GM19395 (cell line): ENCODE measurements at regions not wholly inside any gene's neighbourhood (a gene's known extent, or its start where the extent isn't known, plus 50 kb on each side); places are given as distances from the start of the nearest gene placed in this dataset.

Experiments used
- ATAC-seq: cut with Tn5 transposase; IDR thresholded peaks from one replicate; pipeline ENCODE4 v1.9.1; 2021; ENCODE audit warnings: mild to moderate bottlenecking, moderate library complexity; ENCODE audit not compliant: unreplicated experiment

DNA sequence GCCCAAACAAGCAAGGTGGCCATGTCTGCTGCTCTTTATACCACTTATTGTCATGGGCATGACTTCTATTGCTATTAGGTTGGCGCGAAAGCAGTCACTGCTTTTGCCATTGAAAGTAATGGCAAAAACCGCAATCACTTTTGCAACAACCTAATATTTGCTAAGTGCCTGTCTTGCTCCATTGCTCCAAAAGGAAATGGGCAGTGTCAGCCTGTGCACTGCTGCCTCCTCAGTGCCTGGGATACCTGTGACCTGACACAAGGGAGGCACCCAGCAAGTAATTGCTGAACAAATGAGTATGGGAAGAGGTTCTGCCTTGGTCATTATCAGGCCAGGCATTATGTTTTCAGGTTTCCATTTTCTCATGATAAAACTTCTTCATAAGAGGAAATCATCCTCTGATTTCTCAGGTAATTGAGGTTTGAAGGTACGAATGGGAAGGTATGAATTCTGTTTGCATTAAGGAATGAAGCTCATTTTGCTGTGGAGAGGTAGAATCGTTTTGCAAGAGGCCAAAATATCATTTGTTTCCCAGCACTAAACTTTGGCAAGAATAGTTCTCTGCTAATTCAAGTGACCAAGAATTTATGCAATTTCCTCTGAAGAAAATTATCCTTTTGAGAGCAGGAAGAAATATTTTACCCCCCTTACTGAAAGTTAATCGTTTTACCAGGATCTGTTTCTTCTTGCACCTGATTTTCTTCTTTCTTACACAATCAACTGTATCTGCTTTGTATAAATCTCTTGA lies 128.4 kb upstream of the SPRY2 start:
- no peak for ATAC-seq

DNA sequence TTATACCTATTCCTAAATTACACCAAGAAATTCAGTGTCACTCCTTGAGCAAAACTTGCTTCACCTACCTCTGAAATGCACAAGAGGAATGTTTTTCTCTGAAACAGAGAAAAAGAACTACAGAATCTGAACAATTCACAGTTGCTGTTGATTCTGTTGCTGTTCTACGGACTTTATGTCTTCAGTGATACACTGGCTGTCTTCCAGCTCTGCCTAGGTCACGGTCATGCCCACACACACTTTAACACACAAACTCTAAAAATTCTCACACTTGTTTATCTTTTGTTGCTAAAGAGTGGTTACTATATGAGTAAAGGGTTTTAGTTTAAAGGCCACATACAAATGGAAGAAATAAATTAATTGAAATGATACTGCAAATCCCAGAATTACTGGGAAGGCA lies 124.4 kb upstream of the SPRY2 start:
- no peak for ATAC-seq

DNA sequence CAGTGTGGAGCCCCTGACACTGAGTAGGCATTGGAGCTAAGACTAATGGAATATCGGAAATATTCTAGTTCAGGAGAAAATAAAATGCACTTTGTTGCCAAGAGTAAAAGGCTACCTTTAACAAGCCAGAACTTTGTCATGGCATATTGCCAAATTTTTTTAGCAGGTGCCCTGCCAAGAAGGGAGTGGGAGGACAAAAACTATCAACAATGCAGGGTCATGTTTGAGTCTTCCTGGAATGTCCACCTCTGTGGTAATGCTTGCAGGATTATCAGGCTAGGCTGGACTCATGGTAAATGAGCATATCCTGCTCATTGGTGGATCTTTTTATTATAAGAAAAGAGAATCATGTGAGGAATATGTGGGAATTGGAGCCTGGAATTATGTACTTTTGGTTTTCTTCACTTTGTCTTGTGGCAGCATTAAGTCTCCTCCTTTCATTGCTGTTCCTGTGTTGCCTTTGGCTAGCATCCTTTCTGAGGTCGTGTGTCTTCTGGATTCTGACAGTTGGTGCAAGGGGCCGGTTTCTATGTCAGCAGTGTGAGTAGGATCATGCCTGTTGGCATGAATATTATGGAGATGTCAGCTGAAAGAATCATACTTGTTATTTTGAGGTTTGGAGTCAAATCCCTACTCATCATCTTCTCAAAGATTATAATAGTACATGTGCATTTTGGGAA lies 122.9 kb upstream of the SPRY2 start:
- no peak for ATAC-seq

DNA sequence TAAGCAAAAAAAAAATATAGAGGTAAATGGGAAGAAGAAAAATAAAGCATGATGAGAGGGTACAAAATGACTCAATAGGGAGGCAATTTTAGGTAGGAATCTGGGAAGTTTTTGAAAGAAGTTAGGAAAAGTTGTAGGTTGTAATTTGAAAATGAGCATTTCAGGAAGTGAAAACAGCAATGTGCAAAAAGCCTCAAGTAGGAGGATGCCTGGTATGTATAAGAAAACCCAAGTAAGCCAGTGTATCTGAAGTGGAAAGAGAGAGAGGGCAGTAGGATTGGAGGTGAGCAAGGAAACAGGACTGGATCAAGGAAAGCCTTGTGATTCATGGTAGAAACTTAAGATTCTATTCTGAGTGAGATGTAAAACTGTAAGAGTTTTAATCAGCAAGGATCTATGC lies 121.6 kb upstream of the SPRY2 start:
- peak; percentile 63 for ATAC-seq

DNA sequence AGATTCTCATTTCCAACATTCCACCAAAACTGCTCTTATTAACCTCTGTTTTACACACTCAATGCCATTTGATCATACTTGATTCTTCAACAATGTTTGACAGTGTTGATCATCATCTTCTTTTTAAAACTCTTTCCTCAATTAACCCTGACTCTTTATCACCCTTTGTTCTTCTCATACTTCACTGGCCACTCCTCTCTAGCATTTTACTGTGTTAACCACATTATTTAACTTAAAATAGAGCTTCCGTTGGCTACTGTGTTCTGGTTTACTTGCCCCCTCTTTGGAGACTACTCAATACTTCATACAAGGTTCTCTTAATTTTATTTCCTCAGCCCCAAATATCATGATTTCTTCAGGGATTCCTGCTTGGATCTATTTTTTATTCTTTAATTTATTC lies 121.1 kb upstream of the SPRY2 start:
- peak; percentile 33 for ATAC-seq

DNA sequence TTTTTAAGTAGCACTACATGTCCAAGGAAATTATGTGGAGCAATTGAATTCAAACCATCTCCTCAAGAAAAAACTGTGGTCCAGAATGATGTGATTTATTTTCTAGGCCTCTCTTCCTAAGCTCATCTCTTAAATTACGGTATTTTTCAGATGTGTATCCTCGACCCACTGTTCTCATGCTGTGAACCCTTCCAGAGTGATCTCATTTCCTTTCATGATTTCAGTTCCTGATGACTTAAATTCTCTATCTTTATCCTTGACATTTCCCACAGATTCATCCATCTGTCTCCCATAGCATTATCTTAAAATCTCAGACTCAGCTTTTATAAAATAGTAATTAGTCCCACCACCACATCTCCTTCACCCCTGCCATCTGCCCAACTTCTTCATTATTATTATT lies 117.6 kb upstream of the SPRY2 start:
- no peak for ATAC-seq

DNA sequence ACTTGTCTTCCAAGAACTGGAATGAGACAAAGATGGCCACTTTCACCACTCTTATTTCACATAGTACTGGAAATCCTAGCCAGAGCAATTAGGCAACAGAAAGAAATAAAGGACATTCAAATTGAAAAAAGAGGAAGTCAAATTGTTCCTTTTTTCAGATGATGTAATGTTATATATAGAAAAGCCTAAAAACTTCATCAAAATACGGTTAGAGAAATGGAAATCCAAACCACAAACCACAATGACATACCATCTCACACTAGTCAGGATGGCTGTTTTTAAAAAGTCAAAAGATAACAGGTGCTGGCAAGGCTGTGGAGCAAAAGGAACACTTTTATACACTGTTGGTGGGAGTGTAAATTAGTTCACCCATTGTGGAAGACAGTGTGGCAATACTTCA lies 113.3 kb upstream of the SPRY2 start:
- ATAC-seq: peak; percentile 95

DNA sequence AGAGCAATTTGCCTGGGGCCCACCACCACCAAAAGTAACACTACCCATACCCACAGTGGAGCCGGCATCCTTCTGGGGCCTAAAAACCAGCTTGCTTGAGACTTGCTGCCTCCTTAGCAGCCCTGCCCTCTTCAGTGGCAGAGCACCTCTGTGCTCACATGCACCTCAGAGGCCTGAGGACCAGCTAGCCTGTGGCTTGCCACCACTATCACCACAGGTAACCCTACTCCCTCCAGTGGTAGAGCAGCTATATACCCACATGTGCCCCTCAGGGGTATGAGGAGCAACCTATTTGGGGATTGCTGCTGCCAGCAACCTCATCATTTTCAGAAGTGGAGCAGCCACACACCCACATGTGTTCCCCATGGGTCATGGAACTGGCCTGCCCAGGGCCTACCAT lies 111.4 kb upstream of the SPRY2 start:
- no peak for ATAC-seq

DNA sequence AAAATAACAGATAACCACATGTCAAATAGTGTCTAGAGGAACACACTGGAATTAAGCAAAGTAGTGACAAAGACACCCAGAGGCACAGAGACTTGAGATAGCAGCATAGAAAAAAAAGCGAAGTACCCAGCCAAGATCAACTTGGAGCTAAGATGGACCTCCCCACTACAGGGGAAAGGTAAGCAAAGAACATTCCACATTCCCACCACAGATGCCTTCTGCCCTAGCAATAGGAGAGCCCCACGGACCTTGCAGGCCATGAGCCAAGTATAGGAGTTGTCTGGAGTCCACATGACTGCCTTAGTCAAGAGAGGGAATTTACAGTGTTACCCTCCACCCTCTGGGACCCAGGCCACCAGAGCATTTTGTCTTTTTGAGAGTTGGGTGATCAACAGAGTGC lies 110.7 kb upstream of the SPRY2 start:
- ATAC-seq: no peak

DNA sequence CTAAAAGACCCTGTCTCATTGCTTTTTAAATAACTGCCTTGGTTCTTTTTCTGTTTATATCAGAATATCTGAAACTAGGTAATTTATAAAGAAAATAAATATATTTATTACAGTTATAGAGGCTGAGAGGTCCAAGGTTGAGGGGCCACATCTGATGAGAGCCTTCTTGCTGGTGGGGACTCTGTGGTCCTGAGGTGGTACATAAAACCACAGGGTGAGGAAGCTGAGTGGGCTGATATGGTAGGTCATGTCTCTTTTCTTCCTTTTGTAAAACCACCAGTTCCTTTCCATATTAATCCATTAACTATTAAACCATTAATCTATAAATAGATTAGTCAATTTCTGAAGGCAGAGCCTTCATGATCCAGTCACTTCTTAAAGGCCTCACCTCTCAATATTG lies 109.5 kb upstream of the SPRY2 start:
- no peak for ATAC-seq

DNA sequence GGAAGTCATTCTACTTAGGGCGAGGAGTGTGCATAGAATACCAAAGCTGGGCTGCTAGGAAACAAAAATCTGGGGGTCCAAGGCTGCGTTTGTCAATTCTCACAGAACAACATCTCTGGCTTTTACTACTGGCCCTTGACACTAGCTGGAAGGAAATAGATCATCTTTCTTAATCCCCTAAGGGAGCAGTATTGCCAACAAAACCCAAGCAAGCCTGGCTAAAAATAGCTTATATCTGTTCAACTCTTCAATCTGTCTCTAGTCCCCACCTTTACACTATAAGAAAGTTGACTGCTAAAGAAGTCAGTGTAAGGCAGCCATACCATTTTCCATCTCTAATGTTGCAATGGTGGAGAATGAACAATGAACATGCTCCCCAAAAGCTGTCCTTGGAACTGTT lies 107.8 kb upstream of the SPRY2 start:
- ATAC-seq: no peak

DNA sequence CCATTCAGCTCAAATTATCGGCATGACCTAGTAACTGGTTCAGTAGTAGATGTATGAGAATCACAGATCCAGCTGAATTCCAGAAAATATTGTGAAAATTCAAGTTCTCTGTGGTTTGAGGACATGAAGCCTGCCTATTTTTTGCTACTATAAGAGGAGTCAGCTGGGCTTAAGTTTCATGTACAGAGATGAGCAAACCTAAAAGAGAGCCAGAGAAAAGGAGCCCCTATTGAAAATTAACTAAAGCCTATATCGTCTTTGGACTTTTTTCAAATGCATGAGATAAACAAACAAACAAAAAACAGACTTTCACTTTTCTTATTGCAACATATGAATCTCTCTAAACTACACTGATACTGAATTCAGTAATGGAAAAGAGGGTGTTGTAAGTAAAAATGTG lies 106.8 kb upstream of the SPRY2 start:
- ATAC-seq: peak; percentile 55

DNA sequence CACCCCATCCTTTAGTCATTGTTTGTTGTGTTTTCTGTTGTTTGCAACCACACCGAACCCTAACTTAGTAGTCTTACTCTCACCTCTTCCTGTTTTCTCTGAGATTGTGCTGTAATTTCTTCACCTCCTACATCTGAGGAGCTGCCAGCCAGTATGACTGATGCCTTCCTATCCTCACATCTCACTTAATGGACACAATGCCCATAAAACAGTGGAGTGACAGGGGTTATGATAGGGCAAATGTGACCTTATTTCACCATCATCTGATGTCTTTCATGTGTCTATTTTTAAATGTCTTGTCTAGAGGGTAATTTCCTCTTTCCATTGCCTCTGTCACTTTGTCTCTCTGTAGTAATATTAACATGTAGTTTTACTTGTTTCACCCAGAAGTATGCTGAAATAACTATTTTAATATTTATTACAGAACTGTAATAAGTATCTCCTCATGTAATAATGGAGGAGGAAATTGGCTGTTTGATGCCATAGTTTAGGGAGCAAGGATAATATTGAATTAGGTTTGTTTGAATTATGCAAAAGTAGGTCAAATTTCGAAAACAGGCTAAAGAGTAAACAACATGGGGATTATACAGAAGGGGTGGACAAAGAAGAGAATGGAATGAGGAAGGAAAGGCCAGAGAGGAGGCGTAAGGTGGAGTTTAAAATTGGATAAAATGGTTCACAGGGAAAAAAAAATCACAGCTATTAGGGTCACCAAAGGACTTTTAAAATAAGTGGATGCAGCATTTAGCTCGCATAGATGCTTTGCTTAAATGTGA lies 103.5 kb upstream of the SPRY2 start:
- ATAC-seq: peak; percentile 37

DNA sequence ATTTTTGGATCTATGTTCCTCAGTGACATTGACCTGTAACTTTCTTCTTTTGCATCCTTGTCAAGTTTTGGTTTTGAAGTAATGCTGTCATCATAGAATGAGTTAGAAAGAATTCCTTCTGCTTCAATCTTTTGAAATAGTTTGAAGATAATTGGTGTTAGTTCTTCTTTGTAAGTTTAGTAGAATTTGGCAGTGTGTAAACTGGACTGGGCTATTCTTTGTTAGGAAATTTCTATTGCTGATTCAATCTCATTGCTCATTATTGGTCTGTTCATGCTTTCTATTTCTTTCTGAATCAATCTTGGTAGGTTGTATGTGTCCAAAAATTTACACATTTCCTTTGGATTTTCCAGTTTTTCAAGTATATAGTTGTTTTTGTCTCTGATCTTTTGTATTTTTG lies 101.7 kb upstream of the SPRY2 start:
- no peak for ATAC-seq

DNA sequence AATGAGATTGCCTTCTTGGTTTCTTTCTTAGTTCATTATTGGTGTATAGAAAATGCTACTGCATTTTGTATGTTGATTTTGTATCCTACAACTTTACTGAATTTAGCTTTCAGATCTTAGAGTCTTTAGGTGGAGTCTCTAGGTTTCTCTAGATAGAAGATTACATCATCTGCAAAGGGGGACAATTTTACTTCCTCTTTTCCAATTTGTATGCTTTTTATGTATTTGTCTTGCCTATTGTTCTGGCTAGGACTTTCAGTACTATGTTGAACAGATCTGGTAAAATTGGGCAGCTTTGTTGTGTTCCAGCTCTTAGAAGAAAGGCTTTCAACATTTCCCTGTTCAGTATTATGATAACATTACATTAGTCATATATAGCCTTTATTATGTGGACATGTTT lies 101.0 kb upstream of the SPRY2 start:
- ATAC-seq: peak; percentile 86

DNA sequence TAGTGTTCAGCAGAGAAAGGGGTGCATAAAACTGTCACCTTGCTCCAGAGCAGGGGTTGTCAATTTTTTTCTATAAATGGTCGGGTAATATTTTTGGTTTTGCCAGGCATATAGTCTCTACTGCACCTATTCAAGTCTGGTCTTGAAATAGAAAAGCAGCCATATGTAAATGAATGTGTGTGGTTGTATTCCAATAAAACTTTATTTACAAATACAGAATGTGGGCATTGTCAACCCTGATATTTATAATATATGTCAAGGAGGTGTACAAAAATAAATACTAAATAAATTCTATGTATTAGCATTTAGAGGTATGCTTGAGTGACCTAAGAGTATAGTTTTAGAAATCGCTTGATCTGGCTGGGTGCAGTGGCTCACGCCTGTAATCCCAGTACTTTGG lies 97.6 kb upstream of the SPRY2 start:
- no peak for ATAC-seq

DNA sequence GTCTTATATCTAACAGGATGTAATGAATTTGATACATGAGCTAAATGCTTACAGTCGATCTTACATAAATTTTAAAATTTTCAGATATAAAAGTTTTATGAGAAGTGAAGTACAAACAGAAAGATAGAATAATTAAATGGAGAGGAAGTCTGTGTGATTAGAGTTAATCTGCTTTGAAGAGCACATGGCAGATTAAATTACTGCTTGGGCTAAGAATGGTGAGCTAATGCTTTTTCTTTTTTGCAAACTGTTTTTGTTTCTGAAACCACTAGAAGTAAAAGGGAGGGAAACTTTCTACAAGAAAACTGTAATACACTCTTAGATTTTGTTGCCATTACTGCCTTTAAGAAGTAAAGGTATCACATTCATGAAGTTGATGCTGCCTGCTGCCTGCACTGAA lies 96.3 kb upstream of the SPRY2 start:
- no peak for ATAC-seq

DNA sequence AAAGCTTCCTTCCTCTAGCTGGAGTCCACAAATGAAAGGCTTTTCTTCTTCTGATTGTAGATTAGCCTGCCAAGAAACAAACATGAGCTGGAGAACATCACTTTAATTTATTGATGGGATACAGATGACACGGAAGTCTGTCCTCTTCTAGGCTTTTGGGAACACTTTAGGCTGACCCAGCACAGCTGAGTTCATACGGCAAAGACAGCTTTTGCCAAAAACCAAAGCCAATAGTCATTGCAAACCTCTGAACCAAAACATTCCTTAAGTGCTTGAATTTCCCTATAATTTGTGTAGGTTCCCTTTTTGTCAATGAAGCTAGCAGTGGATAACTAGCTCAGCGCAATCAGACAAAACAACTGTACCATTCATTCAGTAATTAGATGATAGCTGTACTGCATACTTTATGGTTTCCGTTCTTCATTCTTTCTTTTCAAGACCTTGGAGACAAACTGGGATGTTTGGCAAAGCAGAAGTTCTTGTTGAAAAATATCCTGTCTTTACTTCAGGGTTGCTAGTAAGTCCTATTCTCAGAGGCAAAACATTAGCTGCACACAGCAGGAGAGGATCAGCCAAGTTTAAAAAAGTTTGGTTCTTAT lies 95.7 kb upstream of the SPRY2 start:
- no peak for ATAC-seq

DNA sequence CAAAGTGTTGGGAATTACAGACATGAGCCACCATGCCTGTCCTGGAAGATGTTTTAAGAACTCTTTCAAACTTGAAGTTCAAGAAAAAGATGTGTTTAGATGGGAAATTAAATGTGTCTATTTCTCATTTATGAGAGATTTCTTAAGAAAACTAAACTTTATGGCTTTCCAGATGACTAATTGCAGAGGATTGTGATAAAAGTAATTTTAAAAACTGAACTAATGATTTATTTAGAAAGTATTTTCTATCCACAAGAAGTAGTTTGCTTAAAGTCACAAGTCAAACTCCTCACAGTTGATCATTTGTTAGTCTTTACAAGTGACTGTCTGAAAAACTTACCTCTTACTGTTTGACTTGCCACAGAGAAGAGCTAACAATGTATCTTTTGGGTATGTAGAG lies 89.6 kb upstream of the SPRY2 start:
- no peak for ATAC-seq

DNA sequence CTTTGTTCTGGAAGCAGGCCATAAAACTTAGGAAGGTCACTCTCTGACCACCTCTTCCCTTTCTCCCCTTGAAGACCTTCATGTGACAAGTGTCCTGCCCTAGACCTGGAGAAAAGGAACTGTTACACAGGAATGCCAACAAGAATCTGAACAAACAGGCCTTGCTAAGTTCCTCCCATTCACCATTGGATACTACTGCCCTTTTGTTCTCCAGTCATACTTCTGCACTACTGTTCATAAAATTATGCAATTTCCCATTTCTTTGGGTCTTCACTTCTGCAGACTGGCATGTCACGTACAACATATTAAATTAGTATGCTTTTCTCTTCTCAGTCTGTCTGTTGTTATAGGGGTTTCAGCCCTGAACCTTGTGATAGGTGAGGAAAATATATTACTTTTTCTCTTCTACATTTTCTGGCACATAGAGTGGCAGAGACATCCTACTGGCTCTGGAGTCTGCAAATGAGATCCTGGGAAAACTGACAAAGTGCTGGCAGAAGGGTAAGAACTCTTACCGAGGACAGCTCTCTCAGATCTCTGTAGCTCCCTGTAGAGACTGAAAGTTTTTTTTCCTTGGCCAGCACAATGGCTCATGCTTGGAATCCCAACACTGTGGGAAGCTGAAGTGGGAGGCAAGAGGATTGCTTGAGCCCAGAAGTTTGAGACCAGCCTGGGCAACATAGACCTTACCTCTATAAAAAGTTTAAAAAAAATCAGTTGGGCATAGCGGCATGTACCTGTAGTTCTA lies 87.6 kb upstream of the SPRY2 start:
- no peak for ATAC-seq

DNA sequence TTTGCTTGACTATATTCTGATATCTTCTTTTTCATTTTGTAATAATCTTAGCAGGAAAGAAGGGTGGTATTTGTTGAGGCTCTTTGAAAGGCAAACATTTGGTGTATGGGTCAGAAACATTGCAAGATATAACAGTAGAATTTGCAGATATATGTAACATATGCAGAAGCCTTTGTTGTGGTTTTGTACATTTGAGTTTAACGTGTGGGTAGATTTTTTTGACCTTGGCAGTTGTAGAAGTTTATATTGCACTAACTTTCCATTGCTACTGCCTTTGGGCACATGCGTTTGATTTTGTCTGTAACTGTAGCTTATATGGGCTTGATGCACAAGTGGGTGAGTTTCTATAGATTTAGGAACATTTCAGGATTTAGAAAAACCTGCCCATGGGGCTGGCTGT lies 78.5 kb upstream of the SPRY2 start:
- ATAC-seq: no peak
